ENCODE measurements at regions not wholly inside any gene's neighbourhood (a gene's known extent, or its start where the extent isn't known, plus 50 kb on each side); places are given as distances from the start of the nearest gene placed in this dataset.

DNA sequence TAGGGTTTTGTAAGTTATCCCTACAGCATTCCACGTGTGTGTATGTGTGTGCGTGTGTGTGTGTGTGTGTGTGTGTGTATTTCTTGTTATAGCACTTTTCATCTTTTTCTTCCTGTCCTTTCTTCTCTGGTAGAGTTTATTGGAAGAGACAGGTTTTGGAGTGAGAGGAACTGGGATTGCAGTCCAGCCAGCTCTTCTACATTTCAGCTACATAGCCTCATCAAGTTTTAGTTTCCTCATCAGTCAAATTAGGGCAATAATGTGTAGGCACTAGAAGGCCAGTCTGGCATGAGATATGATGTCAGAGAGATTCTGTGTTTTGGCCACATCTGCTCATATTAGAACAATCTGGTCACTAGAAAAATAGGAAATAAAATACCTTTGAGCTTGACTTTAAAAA is 1283.5 kb upstream of the TENM4 start:
- TF ChIP-seq, protein P1, sequence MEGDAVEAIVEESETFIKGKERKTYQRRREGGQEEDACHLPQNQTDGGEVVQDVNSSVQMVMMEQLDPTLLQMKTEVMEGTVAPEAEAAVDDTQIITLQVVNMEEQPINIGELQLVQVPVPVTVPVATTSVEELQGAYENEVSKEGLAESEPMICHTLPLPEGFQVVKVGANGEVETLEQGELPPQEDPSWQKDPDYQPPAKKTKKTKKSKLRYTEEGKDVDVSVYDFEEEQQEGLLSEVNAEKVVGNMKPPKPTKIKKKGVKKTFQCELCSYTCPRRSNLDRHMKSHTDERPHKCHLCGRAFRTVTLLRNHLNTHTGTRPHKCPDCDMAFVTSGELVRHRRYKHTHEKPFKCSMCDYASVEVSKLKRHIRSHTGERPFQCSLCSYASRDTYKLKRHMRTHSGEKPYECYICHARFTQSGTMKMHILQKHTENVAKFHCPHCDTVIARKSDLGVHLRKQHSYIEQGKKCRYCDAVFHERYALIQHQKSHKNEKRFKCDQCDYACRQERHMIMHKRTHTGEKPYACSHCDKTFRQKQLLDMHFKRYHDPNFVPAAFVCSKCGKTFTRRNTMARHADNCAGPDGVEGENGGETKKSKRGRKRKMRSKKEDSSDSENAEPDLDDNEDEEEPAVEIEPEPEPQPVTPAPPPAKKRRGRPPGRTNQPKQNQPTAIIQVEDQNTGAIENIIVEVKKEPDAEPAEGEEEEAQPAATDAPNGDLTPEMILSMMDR (IDR thresholded peaks at IDR 0.05 in 4 of 5, conservative IDR thresholded peaks at IDR 0.05 in 1 of 5) = no peak
- no peak for TF ChIP-seq POLR2A (IDR thresholded peaks at IDR 0.05)

Measured in gastrocnemius medialis (tissue), 4 donors.